ENCODE measurements at regions not wholly inside any gene's neighbourhood (a gene's known extent, or its start where the extent isn't known, plus 50 kb on each side); places are given as distances from the start of the nearest gene placed in this dataset.

DNA sequence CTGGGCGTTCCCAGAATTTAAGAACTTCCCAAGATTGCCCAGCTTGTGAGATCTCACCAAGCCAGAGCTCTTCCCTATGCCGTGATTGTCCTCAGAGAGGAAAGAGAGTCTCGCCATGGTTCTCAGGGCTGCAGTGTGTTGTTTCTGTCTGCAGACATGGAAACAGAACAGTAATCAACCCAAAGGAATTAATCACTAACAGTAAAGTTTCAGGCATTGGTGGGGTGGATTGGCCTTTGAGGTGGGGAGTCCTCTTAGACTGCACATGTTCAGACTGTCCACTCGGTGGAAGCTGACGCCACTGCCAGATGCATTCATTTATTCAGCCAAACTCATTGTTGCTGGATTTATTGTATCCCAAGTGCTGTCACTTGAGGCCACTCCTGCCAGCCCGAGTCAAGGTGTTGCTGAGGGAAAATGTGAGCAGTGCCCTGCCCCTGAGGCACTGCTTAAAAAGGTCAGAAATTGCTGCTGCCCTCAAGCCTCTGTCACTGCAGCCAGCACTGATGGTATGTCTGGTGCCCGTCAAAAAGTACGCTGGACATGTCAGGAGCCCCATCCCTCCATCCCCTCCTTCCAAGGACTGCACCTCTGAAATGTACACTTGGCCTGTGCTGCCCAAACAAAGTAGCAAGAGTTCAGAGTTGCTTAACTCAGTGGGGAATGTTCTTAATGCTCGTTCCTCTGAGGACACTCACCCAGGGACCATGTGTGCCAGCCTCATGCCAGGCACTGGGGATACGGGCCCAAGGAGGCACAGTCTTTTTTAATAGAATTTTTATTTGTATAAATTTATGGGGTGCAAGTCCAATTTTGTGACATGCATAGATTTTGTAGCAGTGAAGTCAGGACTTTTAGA is 201.0 kb downstream of the GLI2 start:
- no peak for DNase-seq (ENCODE audit: low read depth in 2 of 2)

DNA sequence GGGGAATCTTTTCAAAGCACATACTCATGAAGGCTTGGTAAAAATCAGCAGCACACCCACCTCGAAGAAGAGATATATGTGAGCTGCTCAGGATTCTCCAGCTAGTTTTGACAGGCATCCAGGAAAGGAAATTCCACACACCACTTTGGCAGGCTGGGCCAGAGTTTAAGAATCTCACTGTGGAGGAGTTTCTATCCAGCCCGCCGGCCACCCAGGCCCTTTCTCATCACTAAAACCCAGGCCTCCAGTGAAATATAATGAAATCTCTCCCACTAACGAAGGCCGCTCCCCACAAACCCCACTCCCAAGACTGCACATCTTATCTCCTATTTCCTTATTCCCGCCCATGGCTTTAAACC is 202.0 kb downstream of the GLI2 start:
- peak; percentile 73 for DNase-seq (ENCODE audit: low read depth in 2 of 2)

DNA sequence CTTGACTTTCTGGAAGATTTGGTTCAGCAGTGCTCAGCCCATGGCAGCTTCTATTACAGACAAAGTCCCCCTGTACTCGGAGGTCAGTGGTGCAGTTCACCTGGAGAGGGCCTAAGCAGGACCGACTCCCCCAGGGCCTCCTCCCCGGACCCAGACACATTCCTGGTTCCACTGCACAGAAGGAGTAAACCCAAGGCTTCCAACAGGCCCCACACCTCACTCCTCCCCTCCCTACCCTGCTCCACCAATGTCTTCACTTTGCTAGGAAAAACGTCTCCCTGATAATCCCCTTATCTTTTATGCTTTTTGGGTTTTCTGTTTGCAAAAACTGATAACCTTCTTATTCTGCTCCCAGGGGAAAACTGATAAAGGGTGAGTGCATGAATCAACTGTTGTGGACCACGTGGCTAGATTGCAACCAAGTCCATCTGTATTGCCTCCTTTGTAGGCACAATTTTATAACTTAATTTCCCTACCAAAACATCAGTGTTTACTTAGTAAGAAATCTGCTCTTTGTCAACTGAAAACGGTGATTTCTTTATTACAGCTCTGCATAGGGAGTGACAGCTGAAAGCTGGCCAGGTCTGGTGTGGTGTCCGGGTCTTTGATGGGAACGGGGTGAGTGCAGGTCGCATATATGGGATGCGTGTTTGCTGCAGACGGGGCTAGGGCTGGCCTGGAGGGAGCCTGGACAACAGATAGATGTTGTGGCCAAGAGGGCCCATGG is 202.5 kb downstream of the GLI2 start:
- no peak for DNase-seq (ENCODE audit: low read depth in 2 of 2)

- DNase-seq (ENCODE audit: low read depth in 2 of 2) = peak; percentile 31 to 60
These were observed 204.1 kb downstream of the GLI2 start for GRCh38 chr2:120939595-120940318.

GRCh38 chr2:120940319-120940696 is 204.6 kb downstream of the GLI2 start:
- no peak for DNase-seq (ENCODE audit: low read depth in 2 of 2)

DNA sequence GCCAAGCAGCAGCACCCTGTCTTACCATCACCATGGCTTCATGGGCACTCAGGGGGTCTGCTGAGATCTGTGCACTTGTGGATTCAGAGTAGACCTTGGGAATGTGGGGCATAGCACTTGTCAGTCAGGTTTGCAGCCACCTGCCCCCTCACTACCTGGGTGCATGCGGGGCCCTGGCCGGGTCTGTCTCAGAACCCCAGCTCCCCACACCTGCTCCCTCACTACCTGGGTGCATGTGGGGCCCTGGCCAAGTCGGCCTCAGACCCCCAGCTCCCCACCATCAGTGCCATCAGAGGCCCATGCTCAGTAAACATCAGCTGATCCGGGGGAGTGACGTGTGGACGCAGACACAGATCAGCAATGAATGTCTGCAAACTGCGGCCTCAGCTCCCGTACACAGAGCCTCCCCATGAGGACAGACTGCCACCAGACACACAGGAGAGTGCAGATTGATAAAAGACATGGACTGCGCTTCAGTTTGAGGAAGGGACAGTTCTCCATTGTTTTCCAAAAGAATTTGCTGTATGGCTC is 205.1 kb downstream of the GLI2 start:
- DNase-seq (ENCODE audit: low read depth in 2 of 2) = no peak

DNA sequence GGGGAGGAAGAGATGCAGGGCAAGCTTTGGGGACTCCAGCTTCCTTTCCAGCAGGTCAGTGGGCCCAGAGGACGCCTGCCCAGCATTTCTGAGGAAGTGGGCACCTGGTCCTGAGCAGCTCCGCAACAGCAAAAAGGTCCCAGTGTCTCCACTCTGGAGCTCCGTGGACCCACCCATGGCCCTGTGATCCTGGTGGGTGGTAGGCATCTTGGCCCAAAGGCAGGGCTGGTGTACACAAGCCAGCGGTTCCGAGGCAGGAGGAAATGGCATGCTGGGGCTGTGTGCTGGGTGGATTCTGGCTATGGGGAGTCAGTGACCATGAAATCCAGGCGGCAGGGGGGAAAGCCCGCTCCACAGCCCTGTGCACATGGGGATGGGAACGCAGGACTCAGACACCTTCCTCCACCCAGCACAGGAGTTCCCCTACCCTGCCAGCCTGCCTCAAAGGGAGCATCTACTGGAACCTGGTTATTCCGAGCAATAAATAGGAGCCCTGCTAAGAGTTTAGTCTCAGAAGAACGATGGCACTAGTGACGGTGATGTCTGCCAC is 206.0 kb downstream of the GLI2 start:
- no peak for DNase-seq (ENCODE audit: low read depth in 2 of 2)

DNA sequence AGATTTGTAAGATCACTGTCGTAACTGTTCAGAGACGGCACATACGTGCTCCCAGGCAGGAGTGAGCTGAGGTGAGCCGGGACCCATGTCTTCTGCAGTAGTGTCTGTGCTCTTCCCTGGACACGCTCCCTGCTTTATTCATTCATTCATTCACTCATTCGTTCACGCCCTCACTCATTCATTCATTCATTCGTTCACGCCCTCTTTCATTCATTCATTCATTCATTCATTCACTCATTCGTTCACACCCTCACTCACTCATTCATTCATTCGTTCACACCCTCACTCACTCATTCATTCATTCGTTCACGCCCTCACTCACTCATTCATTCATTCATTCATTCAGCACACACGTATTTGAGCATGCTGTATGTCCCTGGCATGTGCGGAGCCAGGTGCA is 207.0 kb downstream of the GLI2 start:
- no peak for DNase-seq (ENCODE audit: low read depth in 2 of 2)

GRCh38 chr2:120943403-120944034 is 207.9 kb downstream of the GLI2 start:
- no peak for DNase-seq (ENCODE audit: low read depth in 2 of 2)

DNA sequence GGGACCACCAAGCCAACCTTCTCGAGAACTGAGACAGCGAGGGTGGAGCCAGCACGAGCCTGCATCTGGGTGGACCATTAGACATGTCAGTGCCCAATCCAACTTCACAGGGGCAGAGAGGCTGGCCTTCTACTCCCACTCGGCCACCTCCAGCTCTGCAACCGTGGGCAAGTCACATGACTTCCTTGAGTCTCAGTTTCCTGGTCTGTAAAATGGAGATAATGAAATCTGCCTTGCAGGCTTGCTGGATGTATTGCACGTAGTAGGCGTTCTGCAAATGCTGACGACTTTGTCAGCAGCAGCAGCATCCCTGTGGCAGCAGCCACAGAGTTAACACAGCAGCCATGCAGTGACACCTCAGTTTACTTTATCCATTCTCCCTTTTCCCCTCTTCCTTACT is 208.9 kb downstream of the GLI2 start:
- no peak for DNase-seq (ENCODE audit: low read depth in 2 of 2)

- no peak for DNase-seq (ENCODE audit: low read depth in 2 of 2)
These were observed 209.4 kb downstream of the GLI2 start for GRCh38 chr2:120945091-120945490.

- no peak for DNase-seq (ENCODE audit: low read depth in 2 of 2)
These were observed 210.3 kb downstream of the GLI2 start for GRCh38 chr2:120945832-120946499.

DNA sequence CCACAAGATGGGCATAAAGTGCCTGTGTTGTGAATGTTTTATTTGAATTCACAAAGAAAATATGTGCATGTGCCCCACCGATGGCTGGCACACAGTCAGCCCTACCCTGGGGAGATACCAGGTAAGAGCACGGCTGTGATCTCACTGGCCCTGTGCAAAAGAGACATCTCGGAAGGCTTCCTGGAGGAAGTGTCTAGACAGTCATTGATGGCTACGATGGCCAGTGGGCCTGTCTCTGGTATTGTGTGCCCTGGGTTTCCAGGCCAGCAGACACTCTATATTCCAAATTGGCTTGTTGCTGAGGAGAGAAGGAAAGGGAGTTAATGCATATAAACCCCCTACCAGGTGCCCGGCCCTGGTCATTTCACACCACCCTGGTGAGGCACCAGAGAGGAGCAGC is 211.7 kb downstream of the GLI2 start:
- no peak for DNase-seq (ENCODE audit: low read depth in 2 of 2)

- no peak for DNase-seq (ENCODE audit: low read depth in 2 of 2)
These were observed 212.5 kb downstream of the GLI2 start for GRCh38 chr2:120947982-120948661.

DNA sequence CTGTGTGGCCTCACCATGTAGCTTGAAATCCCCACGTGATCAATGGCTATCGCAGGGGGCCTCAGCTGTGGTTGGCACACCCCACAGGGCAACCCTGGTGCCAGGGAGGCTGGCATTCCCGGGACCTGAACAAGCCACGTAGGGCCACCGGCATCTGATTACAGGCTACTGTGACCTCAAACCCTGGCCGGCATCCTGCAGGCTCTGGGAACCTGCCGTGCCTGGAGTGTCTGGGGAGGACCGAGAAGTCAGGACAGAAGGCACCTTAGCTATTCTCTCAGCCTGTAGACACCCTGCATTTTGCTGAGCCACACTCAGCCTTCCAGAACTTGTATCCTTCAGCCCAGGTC is 213.0 kb downstream of the GLI2 start:
- DNase-seq (ENCODE audit: low read depth in 2 of 2) = no peak

- no peak for DNase-seq (ENCODE audit: low read depth in 2 of 2)
These were observed 213.6 kb downstream of the GLI2 start for GRCh38 chr2:120949027-120949956.

DNA sequence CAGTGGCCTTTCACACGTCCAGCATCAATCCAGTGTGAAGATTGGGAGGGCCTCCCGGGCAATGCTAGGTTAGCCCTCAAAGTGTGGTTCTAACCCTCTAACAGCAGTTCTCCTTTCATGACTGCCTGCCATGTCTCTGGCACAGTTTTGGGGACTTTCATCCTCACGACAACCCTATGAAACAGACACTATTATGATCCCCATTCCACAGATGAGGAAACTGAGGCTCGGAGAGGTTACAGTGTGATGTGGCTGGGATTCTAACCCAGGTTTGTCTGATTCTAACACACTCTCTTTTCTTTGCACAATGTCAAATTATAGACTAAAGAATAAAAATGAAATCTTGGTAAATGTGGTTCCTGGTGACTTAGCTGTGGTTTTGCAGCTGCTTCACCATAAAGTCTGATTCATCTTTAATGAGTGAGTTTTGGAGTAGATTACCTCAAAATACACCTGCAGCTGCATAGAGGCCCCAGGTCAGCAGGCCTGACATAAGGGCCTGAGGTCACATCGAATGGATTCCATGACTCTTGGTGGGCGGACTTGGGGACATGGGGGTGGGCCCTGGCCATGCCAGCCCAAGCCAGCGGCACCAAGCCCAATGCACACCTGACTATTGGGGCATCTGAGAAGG is 214.4 kb downstream of the GLI2 start:
- DNase-seq (ENCODE audit: low read depth in 2 of 2) = no peak

GRCh38 chr2:120951693-120952092 is 216.0 kb downstream of the GLI2 start:
- DNase-seq (ENCODE audit: low read depth in 2 of 2) = no peak

GRCh38 chr2:120952318-120952717 is 216.7 kb downstream of the GLI2 start:
- DNase-seq (ENCODE audit: low read depth in 2 of 2) = peak; percentile 45 to 46
